Type B pancreatic cell (in vitro differentiated cells): ENCODE measurements at regions not wholly inside any gene's neighbourhood (a gene's known extent, or its start where the extent isn't known, plus 50 kb on each side); places are given as distances from the start of the nearest gene placed in this dataset.
"Not testable (repeated sequence)": the region's sequence is repeated elsewhere in the genome, so short reads cannot be mapped to it uniquely, and the experiment has no call there.

Experiments
- DNase-seq: peaks from one replicate; pipeline ENCODE4 v3.0.0; 2021; ENCODE audit warnings: mixed read lengths; ENCODE audit not compliant: unreplicated experiment; ENCODE audit errors: extremely low spot score
- H3K27ac Mint-ChIP-seq: 2 replicates; pipeline ENCODE4 v1.8.0; 2021; ENCODE audit warnings: mild to moderate bottlenecking, mixed read lengths
- H3K27me3 Mint-ChIP-seq: 2 replicates; pipeline ENCODE4 v1.8.0; 2021; ENCODE audit warnings: mixed read lengths
- H3K36me3 Mint-ChIP-seq: 2 replicates; pipeline ENCODE4 v1.8.0; 2021; ENCODE audit warnings: mixed read lengths
- H3K4me1 Mint-ChIP-seq: one replicate; pipeline ENCODE4 v1.8.0; 2021; ENCODE audit warnings: mixed read lengths; ENCODE audit not compliant: unreplicated experiment
- H3K4me3 Mint-ChIP-seq: 2 replicates; pipeline ENCODE4 v1.8.0; 2021; ENCODE audit warnings: mild to moderate bottlenecking, mixed read lengths
- H3K9me3 Mint-ChIP-seq: 2 replicates; pipeline ENCODE4 v1.8.0; 2021; ENCODE audit warnings: mixed read lengths
- TF ChIP-seq, protein P1 (sequence below): fragments of 200-600 bp; sonication (generic); conservative IDR thresholded peaks from 2 replicates; pipeline ENCODE4 v1.5.0; 2021; ENCODE audit warnings: antibody characterized with exemption, mild to moderate bottlenecking

DNA sequence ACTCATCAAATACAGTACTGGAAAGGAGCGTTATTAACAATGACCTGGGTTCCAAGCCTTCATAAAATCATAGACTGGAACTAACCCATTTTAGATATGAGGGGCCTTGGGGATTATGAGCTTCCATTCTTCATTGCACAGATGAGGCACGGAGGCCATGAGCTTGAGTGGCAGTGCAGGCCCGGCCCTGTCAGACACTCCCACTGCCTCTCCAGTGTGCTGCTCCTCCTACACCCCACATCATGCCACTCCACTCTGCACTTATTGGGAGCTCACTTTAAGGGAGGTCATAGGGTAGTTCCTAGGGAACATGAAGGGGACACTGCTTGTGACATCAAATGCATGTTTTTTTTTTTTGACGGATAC lies 77.9 kb downstream of the TSN start:
- H3K4me1 Mint-ChIP-seq, result peaks cover 18% of the 10 kb centered on the region
- H3K9me3 Mint-ChIP-seq, result peaks cover 7% of the 10 kb centered on the region
- no peaks in the 10 kb centered on the region for H3K36me3 Mint-ChIP-seq
- TF ChIP-seq, protein P1, sequence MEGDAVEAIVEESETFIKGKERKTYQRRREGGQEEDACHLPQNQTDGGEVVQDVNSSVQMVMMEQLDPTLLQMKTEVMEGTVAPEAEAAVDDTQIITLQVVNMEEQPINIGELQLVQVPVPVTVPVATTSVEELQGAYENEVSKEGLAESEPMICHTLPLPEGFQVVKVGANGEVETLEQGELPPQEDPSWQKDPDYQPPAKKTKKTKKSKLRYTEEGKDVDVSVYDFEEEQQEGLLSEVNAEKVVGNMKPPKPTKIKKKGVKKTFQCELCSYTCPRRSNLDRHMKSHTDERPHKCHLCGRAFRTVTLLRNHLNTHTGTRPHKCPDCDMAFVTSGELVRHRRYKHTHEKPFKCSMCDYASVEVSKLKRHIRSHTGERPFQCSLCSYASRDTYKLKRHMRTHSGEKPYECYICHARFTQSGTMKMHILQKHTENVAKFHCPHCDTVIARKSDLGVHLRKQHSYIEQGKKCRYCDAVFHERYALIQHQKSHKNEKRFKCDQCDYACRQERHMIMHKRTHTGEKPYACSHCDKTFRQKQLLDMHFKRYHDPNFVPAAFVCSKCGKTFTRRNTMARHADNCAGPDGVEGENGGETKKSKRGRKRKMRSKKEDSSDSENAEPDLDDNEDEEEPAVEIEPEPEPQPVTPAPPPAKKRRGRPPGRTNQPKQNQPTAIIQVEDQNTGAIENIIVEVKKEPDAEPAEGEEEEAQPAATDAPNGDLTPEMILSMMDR, result no peak
- no peak overlapping the region for H3K27ac Mint-ChIP-seq
- H3K27me3 Mint-ChIP-seq, result peaks cover 20% of the 10 kb centered on the region
- no peak for DNase-seq
- no peak overlapping the region for H3K4me3 Mint-ChIP-seq

GRCh38 chr2:121836611-121837010 lies 81.2 kb downstream of the TSN start:
- no peak for DNase-seq
- Mint-ChIP-seq H3K9me3 (peaks cover 7% of the 10 kb centered on the region), H3K4me1 (peaks cover 17% of the 10 kb centered on the region)

DNA sequence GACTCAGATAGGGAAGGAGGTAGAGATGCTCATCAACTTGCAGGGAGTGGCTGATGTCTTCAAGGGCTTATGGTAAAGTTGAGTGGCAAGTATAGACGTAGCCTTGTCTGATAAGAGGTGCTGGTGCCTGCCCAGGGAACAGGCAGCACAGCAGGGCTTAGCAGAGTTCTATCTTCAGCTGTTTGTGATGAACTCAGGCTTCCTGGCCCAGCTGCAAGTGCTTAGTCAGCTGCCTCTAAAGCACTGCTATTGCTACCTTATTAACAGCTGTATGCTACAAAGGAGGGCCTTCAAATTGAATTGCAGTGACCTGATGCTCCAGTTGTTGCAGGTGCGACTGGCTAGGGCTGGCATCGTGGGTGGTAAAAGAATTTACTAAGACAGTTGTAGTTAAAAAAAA lies 82.1 kb downstream of the TSN start:
- DNase-seq, result no peak
- H3K9me3 Mint-ChIP-seq, result peaks cover 7% of the 10 kb centered on the region
- no peak overlapping the region for H3K27ac Mint-ChIP-seq
- no peak overlapping the region for H3K4me3 Mint-ChIP-seq
- peaks cover 25% of the 10 kb centered on the region for H3K27me3 Mint-ChIP-seq
- H3K36me3 Mint-ChIP-seq, result no peaks in the 10 kb centered on the region
- TF ChIP-seq, protein P1, result no peak
- H3K4me1 Mint-ChIP-seq, result peaks cover 9% of the 10 kb centered on the region

More at GRCh38 chr2:121836611-121837010, 81.2 kb downstream of the TSN start:
- TF ChIP-seq, protein P1, result no peak
- Mint-ChIP-seq H3K27me3 (peaks cover 17% of the 10 kb centered on the region), H3K27ac (no peak overlapping the region), H3K4me3 (no peak overlapping the region), H3K36me3 (no peaks in the 10 kb centered on the region)

GRCh38 chr2:121838551-121838950 lies 83.1 kb downstream of the TSN start:
- Mint-ChIP-seq H3K27me3 (peaks cover 32% of the 10 kb centered on the region), H3K4me3 (no peak overlapping the region), H3K4me1 (no peaks in the 10 kb centered on the region), H3K36me3 (no peaks in the 10 kb centered on the region), H3K9me3 (peaks cover 7% of the 10 kb centered on the region), H3K27ac (no peak overlapping the region)
- TF ChIP-seq, protein P1, result no peak
- DNase-seq, result no peak

DNA sequence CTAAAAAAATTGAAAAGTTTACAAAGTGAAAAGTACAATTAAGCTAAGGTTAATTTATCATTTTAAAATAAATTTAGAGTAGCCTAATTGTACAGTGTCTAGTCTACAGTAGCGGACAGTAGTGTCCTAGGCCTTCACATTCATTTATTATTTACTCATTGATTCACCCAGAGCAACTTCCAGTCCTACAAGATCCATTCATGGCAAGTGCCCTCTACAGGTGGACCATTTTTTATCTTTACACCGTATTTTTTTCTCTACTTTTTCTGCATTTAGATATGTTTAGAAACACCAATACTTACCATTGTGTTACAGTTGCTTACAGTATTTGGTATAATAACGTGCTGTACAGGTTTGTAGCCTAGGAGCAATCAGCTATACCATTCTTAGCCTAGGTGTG lies 84.1 kb downstream of the TSN start:
- H3K36me3 Mint-ChIP-seq, result no peaks in the 10 kb centered on the region
- no peak for DNase-seq
- peaks cover 38% of the 10 kb centered on the region for H3K27me3 Mint-ChIP-seq
- no peaks in the 10 kb centered on the region for H3K4me1 Mint-ChIP-seq
- H3K27ac Mint-ChIP-seq, result no peak overlapping the region
- TF ChIP-seq, protein P1, result no peak
- no peak overlapping the region for H3K4me3 Mint-ChIP-seq
- peaks cover 7% of the 10 kb centered on the region for H3K9me3 Mint-ChIP-seq

- Mint-ChIP-seq H3K9me3 (no peaks in the 10 kb centered on the region), H3K4me1 (no peaks in the 10 kb centered on the region), H3K36me3 (no peaks in the 10 kb centered on the region), H3K27me3 (peaks cover 8% of the 10 kb centered on the region), H3K27ac (no peak overlapping the region), H3K4me3 (no peak overlapping the region)
- DNase-seq, result no peak
- TF ChIP-seq, protein P1, result no peak
Observed at GRCh38 chr2:121849236-121849635, 93.8 kb downstream of the TSN start.

- H3K4me3 Mint-ChIP-seq, H3K9me3 Mint-ChIP-seq, H3K36me3 Mint-ChIP-seq, H3K4me1 Mint-ChIP-seq, H3K27me3 Mint-ChIP-seq, DNase-seq, H3K27ac Mint-ChIP-seq: not testable (repeated sequence)
Observed at GRCh38 chr2:121853149-121853548, 97.7 kb downstream of the TSN start.
